ENCODE measurements at regions not wholly inside any gene's neighbourhood (a gene's known extent, or its start where the extent isn't known, plus 50 kb on each side); places are given as distances from the start of the nearest gene placed in this dataset.

GRCh38 chr4:114082348-114082747 lies 102.9 kb upstream of the ARSJ start:
- DNase-seq (ENCODE audit: extremely low spot score) = no peak
- CTCF ChIA-PET = interaction anchor here (2.8 kb wide), 1 partner anchor 11 kb away, joined by 13 read pairs; no protein-coding TSS in a partner anchor
- no peak for TF ChIP-seq CTCF (IDR thresholded peaks at IDR 0.05; ENCODE audit: control extremely low read depth, extremely low read depth, low read depth, missing control alignments)
- POLR2A ChIA-PET = no interaction called here

DNA sequence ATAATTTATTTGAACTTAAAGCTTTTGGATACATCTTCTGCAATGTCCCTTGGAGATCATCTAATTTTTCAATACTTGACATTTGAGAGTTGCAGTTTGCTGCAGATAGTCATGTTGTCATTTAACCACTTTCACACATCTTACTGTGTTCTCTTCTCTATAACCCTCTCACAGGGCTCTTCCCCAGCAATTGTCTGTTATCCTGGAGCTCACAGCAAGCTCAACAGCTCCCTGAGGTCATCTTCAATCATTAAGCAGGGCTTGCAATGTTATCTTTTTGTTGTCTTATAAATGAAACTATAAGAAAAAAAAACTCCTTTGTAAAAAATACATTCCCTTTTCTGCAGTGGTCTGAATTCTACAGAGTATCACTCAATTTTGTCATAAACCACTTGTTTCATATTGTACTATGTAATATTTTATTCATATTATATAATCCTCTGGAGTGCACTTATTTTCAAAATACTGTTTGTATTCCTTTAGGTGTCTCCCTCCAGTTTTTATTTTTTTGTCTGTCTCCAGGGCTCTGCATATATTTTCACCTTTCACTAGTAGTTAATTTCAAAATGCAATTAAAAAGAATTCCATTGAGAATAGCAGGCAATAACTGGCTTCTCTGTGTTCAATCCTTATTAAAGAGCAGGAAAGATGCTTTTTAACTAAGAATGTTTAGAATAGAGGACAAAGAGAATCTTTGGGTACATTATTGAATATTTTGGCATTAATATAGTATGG lies 106.3 kb upstream of the ARSJ start:
- ChIA-PET POLR2A (no interaction called here), CTCF (interaction anchor here (1.4 kb wide), 1 partner anchor 14 kb away, joined by 3 read pairs; no protein-coding TSS in a partner anchor)
- no peak for DNase-seq (ENCODE audit: extremely low spot score)
- no peak for TF ChIP-seq CTCF (IDR thresholded peaks at IDR 0.05; ENCODE audit: control extremely low read depth, extremely low read depth, low read depth, missing control alignments)

- no peak for TF ChIP-seq CTCF (IDR thresholded peaks at IDR 0.05; ENCODE audit: control extremely low read depth, extremely low read depth, low read depth, missing control alignments)
- ChIA-PET CTCF (interaction anchor here (1.0 to 1.3 kb wide), 2 partner anchors 12 to 13 kb away, joined by 3 read pairs; no protein-coding TSS in a partner anchor), POLR2A (no interaction called here)
- DNase-seq (ENCODE audit: extremely low spot score) = no peak
These were observed 108.3 kb upstream of the ARSJ start for GRCh38 chr4:114087596-114088230.

- POLR2A ChIA-PET = no interaction called here
- CTCF ChIA-PET = interaction anchor here (1.3 kb wide), 1 partner anchor 13 kb away, joined by 3 read pairs; no protein-coding TSS in a partner anchor
- TF ChIP-seq CTCF (IDR thresholded peaks at IDR 0.05; ENCODE audit: control extremely low read depth, extremely low read depth, low read depth, missing control alignments) = no peak
- DNase-seq (ENCODE audit: extremely low spot score) = no peak
These were observed 109.0 kb upstream of the ARSJ start for GRCh38 chr4:114088481-114088880.

- ChIA-PET CTCF (no interaction called here), POLR2A (no interaction called here)
- no peak for DNase-seq (ENCODE audit: extremely low spot score)
- TF ChIP-seq CTCF (IDR thresholded peaks at IDR 0.05; ENCODE audit: control extremely low read depth, extremely low read depth, low read depth, missing control alignments) = no peak
These were observed 112.1 kb upstream of the ARSJ start for GRCh38 chr4:114091546-114091945.

DNA sequence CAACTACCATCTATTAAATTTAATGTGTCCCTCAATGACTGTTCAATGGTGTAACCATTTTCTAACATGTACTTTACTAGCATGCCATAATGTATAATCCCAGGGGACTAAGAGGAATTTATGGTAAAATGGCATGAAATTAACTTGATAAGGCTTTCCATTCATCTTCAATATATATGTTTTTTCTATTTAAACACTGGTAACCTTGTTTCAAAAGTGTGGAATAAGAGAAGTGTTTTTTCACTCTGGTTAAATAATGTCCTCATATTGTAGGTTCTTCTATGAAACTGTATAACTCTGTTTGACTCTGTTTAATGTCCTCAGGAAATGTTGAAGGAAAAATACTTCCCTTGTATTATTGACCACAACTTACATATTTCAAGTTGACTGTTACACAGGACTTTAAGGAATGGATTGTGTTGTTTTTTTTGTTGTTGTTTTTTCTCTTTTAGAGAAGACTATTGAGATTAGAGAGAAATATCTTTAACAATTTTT lies 113.8 kb upstream of the ARSJ start:
- POLR2A ChIA-PET = no interaction called here
- TF ChIP-seq CTCF (IDR thresholded peaks at IDR 0.05; ENCODE audit: control extremely low read depth, extremely low read depth, low read depth, missing control alignments) = no peak
- no peak for DNase-seq (ENCODE audit: extremely low spot score)
- CTCF ChIA-PET = no interaction called here
